Upper lobe of left lung (tissue), 4 donors: ENCODE measurements at regions not wholly inside any gene's neighbourhood (a gene's known extent, or its start where the extent isn't known, plus 50 kb on each side); places are given as distances from the start of the nearest gene placed in this dataset.

Source experiments
- CTCF ChIP-seq, 6 experiments: fragments of 450-650 bp in 4 of 6; fragments of 200-600 bp in 2 of 6; sonication (generic) in 2 of 6; IDR thresholded peaks; one replicate each; pipeline ENCODE4 v1.5.1; 2016 to 2019; ENCODE audit warnings: antibody characterized with exemption in 6 of 6
- EP300 ChIP-seq, 4 donors: sonication (generic); formaldehyde crosslinking; IDR thresholded peaks; one replicate each; pipeline ENCODE4 v1.5.1; 2017; ENCODE audit warnings: antibody characterized with exemption in 4 of 4, control low read depth in 2 of 4
- POLR2A ChIP-seq, 4 donors: fragments of 450-650 bp; IDR thresholded peaks; one replicate each; pipeline ENCODE4 v1.5.1; 2016 to 2017; ENCODE audit warnings: antibody characterized with exemption in 4 of 4, mild to moderate bottlenecking in 2 of 4
- POLR2AphosphoS5 ChIP-seq, 2 donors: sonication (generic); formaldehyde crosslinking; IDR thresholded peaks; one replicate each; pipeline ENCODE4 v1.5.1; 2017; ENCODE audit warnings: antibody characterized with exemption in 2 of 2

- TF ChIP-seq POLR2A (IDR thresholded peaks at IDR 0.05) (no peak), CTCF (IDR thresholded peaks at IDR 0.05) (no peak), POLR2AphosphoS5 (IDR thresholded peaks at IDR 0.05) (no peak), EP300 (IDR thresholded peaks at IDR 0.05) (peak in 1 of 4 donors; percentile 57)
Measured at GRCh38 chr7:12066521-12066920, 144.6 kb upstream of the TMEM106B start.
